RWPE2 (cell line): ENCODE measurements at regions not wholly inside any gene's neighbourhood (a gene's known extent, or its start where the extent isn't known, plus 50 kb on each side); places are given as distances from the start of the nearest gene placed in this dataset.
"Not testable (repeated sequence)": the region's sequence is repeated elsewhere in the genome, so short reads cannot be mapped to it uniquely, and the experiment has no call there.

Experiments used
- ATAC-seq: fragments of 200-7000 bp; cut with Tn5 transposase; 3 replicates; pipeline ENCODE4 v1.9.1; 2021; ENCODE audit warnings: low read depth
- DNase-seq: peaks from one replicate; pipeline ENCODE4 v3.0.0-alpha.2; 2020; ENCODE audit warnings: low spot score
- H3K27ac ChIP-seq: fragments of 450-650 bp; 2 replicates; pipeline ENCODE4 v1.5.1; 2017; ENCODE audit warnings: mild to moderate bottlenecking; ENCODE audit not compliant: poor library complexity, severe bottlenecking
- H3K27me3 ChIP-seq: fragments of 250-450 bp; sonication (Bioruptor Pico); 2 replicates; pipeline ENCODE4 v1.5.1; 2021; ENCODE audit warnings: mild to moderate bottlenecking, moderate library complexity; ENCODE audit not compliant: insufficient read depth, poor library complexity, severe bottlenecking
- H3K36me3 ChIP-seq: fragments of 250-450 bp; sonication (Bioruptor Pico); 2 replicates; pipeline ENCODE4 v1.5.1; 2020; ENCODE audit warnings: low read depth, mild to moderate bottlenecking, moderate library complexity
- H3K4me1 ChIP-seq: fragments of 250-450 bp; sonication (Bioruptor Pico); 2 replicates; pipeline ENCODE4 v1.5.1; 2021; ENCODE audit warnings: mild to moderate bottlenecking, moderate library complexity; ENCODE audit not compliant: insufficient read depth, poor library complexity, severe bottlenecking
- H3K4me3 ChIP-seq: fragments of 250-450 bp; sonication (Bioruptor Pico); 2 replicates; pipeline ENCODE4 v1.5.1; 2021; ENCODE audit warnings: mild to moderate bottlenecking, moderate library complexity; ENCODE audit not compliant: severe bottlenecking
- H3K9me3 ChIP-seq: fragments of 250-450 bp; sonication (Bioruptor Pico); 2 replicates; pipeline ENCODE4 v1.5.1; 2021; ENCODE audit warnings: mild to moderate bottlenecking, moderate library complexity; ENCODE audit not compliant: severe bottlenecking
- TF ChIP-seq, protein P1 (sequence below): fragments of 450-650 bp; IDR thresholded peaks from one replicate; pipeline ENCODE4 v1.5.1; 2017; ENCODE audit warnings: mild to moderate bottlenecking, moderate library complexity; ENCODE audit not compliant: poor library complexity, severe bottlenecking

DNA sequence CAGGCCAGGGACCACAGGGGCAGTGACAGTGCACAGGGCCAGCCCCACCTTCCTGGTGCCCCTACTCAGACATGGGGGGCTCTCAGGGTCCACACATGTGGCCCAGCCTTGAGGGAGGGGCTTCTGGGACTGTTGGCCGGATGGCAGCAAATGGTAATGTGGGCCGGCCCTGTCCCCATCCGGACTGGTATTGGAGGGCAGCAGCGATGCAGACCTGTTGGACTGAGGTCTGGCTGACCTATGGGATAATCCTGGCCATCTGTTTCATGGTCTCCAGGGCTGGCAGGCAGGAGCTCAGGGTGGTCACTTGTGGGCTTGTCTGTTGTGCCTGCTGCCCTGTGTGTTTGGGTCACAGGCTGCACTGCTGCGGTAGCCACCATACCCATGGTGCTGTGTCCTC is 387.5 kb downstream of the TMEM121 start:
- DNase-seq (peak; percentile 16), ATAC-seq (no peak)
- no peak overlapping the region for H3K27ac ChIP-seq
- no peaks in the 10 kb centered on the region for H3K27me3 ChIP-seq
- H3K36me3 ChIP-seq = no peaks in the 10 kb centered on the region
- no peak overlapping the region for H3K4me3 ChIP-seq
- H3K4me1 ChIP-seq = no peaks in the 10 kb centered on the region
- no peaks in the 10 kb centered on the region for H3K9me3 ChIP-seq
- TF ChIP-seq, protein P1, sequence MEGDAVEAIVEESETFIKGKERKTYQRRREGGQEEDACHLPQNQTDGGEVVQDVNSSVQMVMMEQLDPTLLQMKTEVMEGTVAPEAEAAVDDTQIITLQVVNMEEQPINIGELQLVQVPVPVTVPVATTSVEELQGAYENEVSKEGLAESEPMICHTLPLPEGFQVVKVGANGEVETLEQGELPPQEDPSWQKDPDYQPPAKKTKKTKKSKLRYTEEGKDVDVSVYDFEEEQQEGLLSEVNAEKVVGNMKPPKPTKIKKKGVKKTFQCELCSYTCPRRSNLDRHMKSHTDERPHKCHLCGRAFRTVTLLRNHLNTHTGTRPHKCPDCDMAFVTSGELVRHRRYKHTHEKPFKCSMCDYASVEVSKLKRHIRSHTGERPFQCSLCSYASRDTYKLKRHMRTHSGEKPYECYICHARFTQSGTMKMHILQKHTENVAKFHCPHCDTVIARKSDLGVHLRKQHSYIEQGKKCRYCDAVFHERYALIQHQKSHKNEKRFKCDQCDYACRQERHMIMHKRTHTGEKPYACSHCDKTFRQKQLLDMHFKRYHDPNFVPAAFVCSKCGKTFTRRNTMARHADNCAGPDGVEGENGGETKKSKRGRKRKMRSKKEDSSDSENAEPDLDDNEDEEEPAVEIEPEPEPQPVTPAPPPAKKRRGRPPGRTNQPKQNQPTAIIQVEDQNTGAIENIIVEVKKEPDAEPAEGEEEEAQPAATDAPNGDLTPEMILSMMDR = no peak

DNA sequence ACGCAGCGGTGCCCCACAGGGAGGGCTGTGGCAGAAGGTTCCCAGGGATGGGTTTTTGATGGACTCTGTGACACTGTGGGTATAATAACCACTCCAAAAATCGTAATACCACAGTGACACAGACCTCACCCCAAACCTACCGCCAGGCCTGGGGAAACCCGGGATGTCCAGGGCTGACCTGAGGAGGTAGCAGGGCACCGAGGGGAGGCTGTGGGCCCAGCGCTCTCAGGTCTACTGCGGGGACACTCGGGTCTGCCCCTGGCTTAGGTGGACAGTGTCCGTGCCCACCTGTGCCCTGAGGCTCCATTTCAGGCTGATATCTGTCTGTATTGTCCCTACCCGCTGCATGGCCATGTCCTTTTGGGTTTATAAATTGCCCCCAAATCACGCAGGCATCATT is 387.9 kb downstream of the TMEM121 start:
- ATAC-seq, H3K9me3 ChIP-seq: not testable (repeated sequence)

DNA sequence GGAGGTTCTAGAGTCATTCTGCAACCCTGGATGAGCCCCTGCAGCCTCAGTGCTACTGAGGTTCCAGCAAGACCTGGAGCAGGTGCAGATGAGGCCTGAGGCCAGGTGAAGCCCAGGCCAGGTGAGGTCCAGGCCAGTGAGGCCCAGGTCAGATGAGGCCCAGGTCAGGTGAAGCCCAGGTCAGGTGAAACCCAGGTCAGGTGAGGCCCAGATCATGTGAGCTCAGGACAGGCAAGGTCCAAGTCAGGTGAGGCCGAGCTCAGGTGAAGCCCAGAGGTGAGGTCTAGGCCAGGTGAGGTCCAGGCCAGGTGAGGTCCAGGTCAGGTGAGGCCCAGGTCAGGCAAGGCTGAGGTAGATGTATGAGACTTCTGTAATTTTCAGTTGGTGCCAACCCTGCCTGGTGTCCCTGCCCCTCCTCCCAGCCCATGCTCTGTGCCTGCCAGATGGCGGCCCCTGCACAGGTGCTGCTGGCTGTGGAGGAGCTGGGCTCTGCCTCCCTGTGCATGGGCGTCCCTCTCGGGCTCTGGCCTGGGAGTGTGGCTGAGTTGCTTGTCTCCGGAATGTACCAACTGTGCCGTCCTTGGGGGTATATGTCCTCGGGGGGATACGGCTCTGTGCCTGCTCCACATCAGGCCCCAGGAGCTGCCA is 388.5 kb downstream of the TMEM121 start:
- Histone ChIP-seq H3K9me3 (no peaks in the 10 kb centered on the region), H3K27me3 (no peaks in the 10 kb centered on the region), H3K4me3 (no peak overlapping the region), H3K4me1 (no peaks in the 10 kb centered on the region), H3K27ac (no peak overlapping the region), H3K36me3 (no peaks in the 10 kb centered on the region)
- DNase-seq (peak; percentile 34), ATAC-seq (no peak)
- TF ChIP-seq, protein P1 = no peak

More for the DNA sequence above, 387.9 kb downstream of the TMEM121 start:
- not testable (repeated sequence) for H3K4me3 ChIP-seq, H3K36me3 ChIP-seq, H3K27ac ChIP-seq, DNase-seq, H3K27me3 ChIP-seq, H3K4me1 ChIP-seq

DNA sequence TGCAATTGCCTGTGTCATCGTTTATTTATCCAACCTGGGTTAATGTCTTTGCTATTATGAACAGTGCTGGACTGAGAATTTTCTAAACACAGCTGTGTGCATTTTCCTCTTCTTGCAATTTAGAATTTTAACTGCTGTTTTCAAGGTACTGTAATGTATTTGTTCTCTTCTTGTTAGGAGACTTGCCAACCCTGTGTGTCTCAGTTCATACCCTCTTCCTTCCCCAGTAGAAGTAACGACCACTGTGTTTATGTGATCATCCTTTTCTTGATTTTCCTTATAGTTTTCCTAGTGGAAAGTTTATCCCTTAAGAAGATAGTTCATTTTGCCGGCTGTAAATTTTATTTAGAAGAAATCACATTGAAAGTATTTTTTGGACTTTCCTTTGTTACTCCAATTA is 389.2 kb downstream of the TMEM121 start:
- DNase-seq, H3K36me3 ChIP-seq, H3K27me3 ChIP-seq, H3K9me3 ChIP-seq, H3K4me1 ChIP-seq, H3K27ac ChIP-seq, H3K4me3 ChIP-seq, ATAC-seq: not testable (repeated sequence)

DNA sequence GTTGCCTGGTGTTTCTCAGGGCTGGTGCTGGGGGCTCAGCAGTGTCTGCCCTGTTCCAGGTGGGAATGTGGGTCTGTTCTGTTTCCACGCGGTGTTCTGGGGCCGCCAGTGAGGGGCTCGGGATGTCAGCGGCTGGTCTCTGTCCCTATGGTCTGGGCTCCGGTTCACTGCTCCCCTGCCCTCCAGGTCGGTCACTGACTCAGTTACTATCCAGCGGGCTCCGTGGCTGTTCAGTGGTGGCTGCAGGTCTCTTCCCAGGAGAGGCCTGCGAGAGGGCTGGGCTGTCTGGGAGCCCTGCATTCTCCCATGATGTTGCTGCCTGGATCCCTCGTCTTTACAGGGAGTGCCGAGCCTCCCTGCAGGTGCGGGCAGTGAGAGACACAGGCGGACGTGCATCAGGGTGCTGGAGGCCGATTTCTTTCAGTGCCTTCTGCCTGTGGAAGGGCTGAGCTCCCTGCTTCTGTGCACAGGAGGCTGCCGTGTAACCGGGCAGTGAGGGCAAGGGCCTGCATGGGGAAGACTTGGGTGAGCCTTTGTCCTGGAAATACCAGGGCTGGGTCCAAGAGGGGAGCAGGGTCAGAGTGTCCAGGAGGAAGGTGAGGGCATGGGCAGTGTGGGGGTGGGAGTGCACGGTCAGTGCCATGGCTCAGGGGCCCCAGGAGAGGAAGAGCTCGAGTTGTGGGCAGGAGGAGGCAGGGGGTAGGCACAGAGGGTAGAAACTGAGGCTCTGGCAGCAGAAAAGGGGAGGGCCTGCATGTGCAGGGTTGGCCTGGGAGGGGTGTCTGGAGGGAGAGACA is 391.0 kb downstream of the TMEM121 start:
- H3K4me1 ChIP-seq, ATAC-seq, H3K4me3 ChIP-seq, H3K27ac ChIP-seq, H3K27me3 ChIP-seq, H3K9me3 ChIP-seq, H3K36me3 ChIP-seq: not testable (repeated sequence)
- peak; percentile 66 for DNase-seq

DNA sequence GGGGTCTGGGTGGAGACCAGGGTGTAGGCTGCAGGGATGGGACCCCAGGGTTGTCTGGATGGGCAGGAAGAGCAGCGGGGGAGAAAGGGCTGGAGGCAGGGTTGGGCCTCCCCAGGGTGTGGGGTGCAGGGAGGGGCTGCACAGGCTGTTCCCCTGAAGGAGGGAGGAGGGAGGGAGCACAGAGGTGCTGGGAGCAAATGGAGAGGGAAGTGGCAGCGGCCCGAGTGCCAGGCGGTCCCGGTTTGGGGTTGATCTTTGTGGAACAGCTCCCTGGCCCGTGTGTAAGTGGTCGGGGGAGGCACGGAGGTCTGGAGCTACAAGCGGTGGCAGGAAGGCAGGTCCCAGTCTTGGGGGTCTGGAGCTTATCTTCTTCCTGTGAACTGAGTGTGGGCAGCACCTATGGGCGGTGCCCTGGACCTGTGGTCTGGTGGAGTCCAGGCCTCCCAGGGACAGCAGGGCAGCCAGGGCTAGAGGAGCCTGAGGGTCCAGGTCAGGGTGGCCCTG is 391.6 kb downstream of the TMEM121 start:
- ATAC-seq (no peak), DNase-seq (peak; percentile 49)
- no peak overlapping the region for H3K27ac ChIP-seq
- H3K4me1 ChIP-seq = no peaks in the 10 kb centered on the region
- H3K36me3 ChIP-seq = no peaks in the 10 kb centered on the region
- H3K4me3 ChIP-seq = no peak overlapping the region
- no peaks in the 10 kb centered on the region for H3K27me3 ChIP-seq
- H3K9me3 ChIP-seq = no peaks in the 10 kb centered on the region
- TF ChIP-seq, protein P1 = no peak
